ENCODE measurements at regions not wholly inside any gene's neighbourhood (a gene's known extent, or its start where the extent isn't known, plus 50 kb on each side); places are given as distances from the start of the nearest gene placed in this dataset.

GRCh38 chr13:105509981-105510762 is 1025.3 kb downstream of the EFNB2 start:
- no peak for TF ChIP-seq CTCF (conservative IDR thresholded peaks at IDR 0.05; ENCODE audit: low read length)
- no peak for TF ChIP-seq EZH2phosphoT487 (IDR thresholded peaks at IDR 0.05; ENCODE audit: borderline replicate concordance, low read depth, low read length)

All from OCI-LY7 (cell line).